Ectodermal cell (in vitro differentiated cells): ENCODE measurements at regions not wholly inside any gene's neighbourhood (a gene's known extent, or its start where the extent isn't known, plus 50 kb on each side); places are given as distances from the start of the nearest gene placed in this dataset.

Experiments
- H3K27ac ChIP-seq: 2 replicates; pipeline ENCODE4 v1.7.0; 2013; ENCODE audit warnings: mild to moderate bottlenecking, low read depth, low read length; ENCODE audit not compliant: insufficient read depth, poor library complexity, severe bottlenecking
- H3K27me3 ChIP-seq: 2 replicates; pipeline ENCODE4 v1.7.0; 2013; ENCODE audit warnings: mild to moderate bottlenecking, low read length; ENCODE audit not compliant: insufficient read depth, control insufficient read depth, poor library complexity, severe bottlenecking
- H3K36me3 ChIP-seq: one replicate; pipeline ENCODE4 v1.7.0; 2013; ENCODE audit warnings: low read length; ENCODE audit not compliant: control insufficient read depth, insufficient read depth
- H3K4me1 ChIP-seq: one replicate; pipeline ENCODE4 v1.7.0; 2013; ENCODE audit warnings: low read length; ENCODE audit not compliant: control insufficient read depth, insufficient read depth
- H3K4me3 ChIP-seq: 2 replicates; pipeline ENCODE4 v1.7.0; 2013; ENCODE audit warnings: low read depth, low read length, control low read depth; ENCODE audit not compliant: insufficient read depth
- H3K9me3 ChIP-seq: 2 replicates; pipeline ENCODE4 v1.7.0; 2013; ENCODE audit warnings: mild to moderate bottlenecking, low read length, moderate library complexity; ENCODE audit not compliant: control insufficient read depth
- WGBS, 2 experiments: methylation state at CpG; one replicate each; pipeline ENCODE4 v1.1.7; 2013; ENCODE audit warnings: missing lambda C conversion rate in 2 of 2; 5-methylcytosine and 5-hydroxymethylcytosine counted together

- H3K27ac ChIP-seq = no peak overlapping the region
- whole genome bisulfite sequencing, 2 experiments = 85 to 91% methylated on average over 2 to 3 of the region's 3 CpGs
These were observed 229.2 kb downstream of the PTTG2 start for GRCh38 chr4:38189445-38189844.

GRCh38 chr4:38190717-38191178 is 230.6 kb downstream of the PTTG2 start:
- Histone ChIP-seq H3K9me3 (no peaks in the 10 kb centered on the region), H3K4me3 (no peak overlapping the region), H3K27ac (no peak overlapping the region), H3K4me1 (no peaks in the 10 kb centered on the region), H3K36me3 (no peaks in the 10 kb centered on the region), H3K27me3 (no peaks in the 10 kb centered on the region)
- WGBS, 2 experiments = 80 to 82% methylated on average over 4 of the region's 4 CpGs

More at GRCh38 chr4:38189445-38189844, 229.2 kb downstream of the PTTG2 start:
- Histone ChIP-seq H3K36me3 (no peaks in the 10 kb centered on the region), H3K27me3 (no peaks in the 10 kb centered on the region), H3K4me3 (no peak overlapping the region), H3K9me3 (no peaks in the 10 kb centered on the region), H3K4me1 (no peaks in the 10 kb centered on the region)

DNA sequence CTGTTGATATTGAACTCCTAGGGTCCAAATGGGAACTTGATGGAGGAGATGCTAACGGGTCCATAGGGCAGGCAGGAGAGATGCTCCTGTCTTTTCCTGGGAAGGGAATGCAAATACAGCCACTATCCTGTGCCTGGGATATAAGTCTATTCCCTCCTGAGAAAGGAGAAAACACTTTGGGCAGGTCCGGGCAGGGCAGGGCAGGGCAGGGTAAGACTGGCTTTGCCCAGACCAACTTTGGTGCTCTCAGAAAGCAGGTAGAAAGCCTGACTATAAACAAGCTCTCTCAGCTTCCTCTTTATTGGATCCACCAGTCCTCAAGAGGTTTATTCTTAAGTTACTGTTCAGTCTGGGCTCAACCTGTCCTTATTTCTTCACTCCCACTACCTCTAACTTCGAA is 232.3 kb downstream of the PTTG2 start:
- Histone ChIP-seq H3K9me3 (no peaks in the 10 kb centered on the region), H3K27me3 (no peaks in the 10 kb centered on the region), H3K36me3 (no peaks in the 10 kb centered on the region), H3K27ac (no peak overlapping the region), H3K4me1 (no peaks in the 10 kb centered on the region), H3K4me3 (no peak overlapping the region)
- 94 to 98% methylated on average over 2 of the region's 3 CpGs for WGBS, 2 experiments

DNA sequence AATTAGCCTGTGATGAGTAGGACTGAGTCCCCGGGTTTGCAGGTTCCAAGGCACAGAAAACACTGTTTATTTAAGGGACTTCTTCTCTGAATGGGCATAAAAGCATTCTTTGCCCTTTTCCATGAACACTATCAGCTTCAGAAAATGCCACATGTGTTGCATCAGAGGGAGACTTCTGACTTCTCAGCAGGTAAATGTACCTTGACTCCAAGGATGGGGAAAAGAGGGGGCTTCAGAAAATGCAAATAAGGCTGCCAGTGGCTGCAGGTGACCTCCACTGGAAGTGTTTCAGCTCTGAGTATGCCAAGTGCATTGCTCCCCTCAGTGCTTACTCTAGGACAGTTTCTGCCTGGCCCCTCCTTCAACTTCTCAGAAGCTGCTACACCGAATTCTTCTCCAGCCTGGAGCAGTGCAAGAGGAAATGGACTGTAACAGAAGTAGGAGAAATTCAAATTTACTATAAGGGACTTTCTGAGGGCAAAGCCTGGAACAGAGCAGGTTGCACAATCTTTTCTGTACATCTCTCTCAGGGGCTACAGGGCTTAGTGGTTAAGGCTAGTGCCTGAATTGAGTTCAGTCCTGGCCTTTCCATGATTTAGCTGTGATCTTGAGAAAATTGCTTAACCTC is 233.2 kb downstream of the PTTG2 start:
- Histone ChIP-seq H3K27me3 (no peaks in the 10 kb centered on the region), H3K4me3 (no peak overlapping the region), H3K9me3 (no peaks in the 10 kb centered on the region), H3K36me3 (no peaks in the 10 kb centered on the region), H3K27ac (no peak overlapping the region), H3K4me1 (no peaks in the 10 kb centered on the region)
- WGBS, 2 experiments = 81 to 85% methylated on average over 1 to 2 of the region's 2 CpGs

GRCh38 chr4:38194047-38194602 is 233.9 kb downstream of the PTTG2 start:
- no peaks in the 10 kb centered on the region for H3K36me3 ChIP-seq
- no peaks in the 10 kb centered on the region for H3K4me1 ChIP-seq
- H3K27ac ChIP-seq = no peak overlapping the region
- no peak overlapping the region for H3K4me3 ChIP-seq
- no peaks in the 10 kb centered on the region for H3K9me3 ChIP-seq
- 90 to 93% methylated on average over 2 of the region's 2 CpGs for WGBS, 2 experiments
- no peaks in the 10 kb centered on the region for H3K27me3 ChIP-seq

GRCh38 chr4:38195486-38195885 is 235.3 kb downstream of the PTTG2 start:
- H3K4me1 ChIP-seq = no peaks in the 10 kb centered on the region
- no peaks in the 10 kb centered on the region for H3K36me3 ChIP-seq
- H3K27ac ChIP-seq = no peak overlapping the region
- H3K9me3 ChIP-seq = no peaks in the 10 kb centered on the region
- WGBS, 2 experiments = 91 to 94% methylated on average over 3 of the region's 3 CpGs
- H3K27me3 ChIP-seq = no peaks in the 10 kb centered on the region
- H3K4me3 ChIP-seq = no peak overlapping the region

DNA sequence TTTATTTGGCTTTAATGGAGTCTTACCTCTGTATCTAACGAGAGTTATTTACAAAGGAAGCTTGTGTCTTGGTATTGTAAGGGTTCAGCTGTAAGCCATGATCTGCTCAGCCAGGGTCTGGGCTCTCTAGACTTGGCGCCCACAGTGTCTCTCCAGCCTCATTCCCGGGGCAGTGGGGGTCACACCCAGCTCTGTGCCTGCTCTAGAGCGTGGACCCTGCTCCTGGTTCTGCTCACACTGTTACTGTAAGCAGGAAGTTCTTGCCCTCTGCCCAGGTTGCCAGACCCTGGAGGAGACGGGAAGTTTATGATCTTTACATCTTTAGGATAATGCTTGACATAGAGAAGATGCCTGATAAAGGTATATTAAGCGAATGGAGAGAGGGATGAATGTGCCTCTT is 235.7 kb downstream of the PTTG2 start:
- H3K36me3 ChIP-seq = no peaks in the 10 kb centered on the region
- H3K27me3 ChIP-seq = no peaks in the 10 kb centered on the region
- no peaks in the 10 kb centered on the region for H3K4me1 ChIP-seq
- no peaks in the 10 kb centered on the region for H3K9me3 ChIP-seq
- H3K27ac ChIP-seq = no peak overlapping the region
- WGBS, 2 experiments = 92 to 95% methylated on average over 6 of the region's 6 CpGs
- no peak overlapping the region for H3K4me3 ChIP-seq

DNA sequence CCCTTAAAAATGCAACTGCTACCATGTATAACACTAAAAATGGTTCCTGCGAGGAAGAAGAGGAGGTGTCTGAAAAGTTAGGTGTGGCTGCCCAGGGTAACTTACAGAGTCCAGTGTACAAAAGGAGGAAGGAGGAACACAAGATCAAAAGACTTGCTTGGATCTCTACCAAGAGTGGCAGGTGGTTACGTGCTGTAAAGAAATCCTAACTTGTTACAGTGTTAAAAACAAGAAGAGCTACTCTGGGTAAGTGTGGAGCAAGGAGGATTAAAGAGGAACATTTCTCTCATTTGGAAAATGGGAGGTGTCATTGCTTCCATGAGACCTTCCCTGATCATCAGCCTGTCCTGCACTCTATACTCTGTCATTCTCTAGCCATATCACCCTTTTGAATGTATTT is 242.0 kb downstream of the PTTG2 start:
- Histone ChIP-seq H3K27ac (no peak overlapping the region), H3K9me3 (no peaks in the 10 kb centered on the region), H3K27me3 (no peaks in the 10 kb centered on the region), H3K4me3 (no peak overlapping the region), H3K4me1 (no peaks in the 10 kb centered on the region), H3K36me3 (no peaks in the 10 kb centered on the region)
- 93 to 94% methylated on average over 2 of the region's 2 CpGs for WGBS, 2 experiments

GRCh38 chr4:38203609-38204008 is 243.4 kb downstream of the PTTG2 start:
- no peaks in the 10 kb centered on the region for H3K36me3 ChIP-seq
- no peaks in the 10 kb centered on the region for H3K4me1 ChIP-seq
- H3K27ac ChIP-seq = no peak overlapping the region
- H3K27me3 ChIP-seq = no peaks in the 10 kb centered on the region
- WGBS, 2 experiments = 78 to 89% methylated on average over 3 of the region's 3 CpGs
- H3K4me3 ChIP-seq = no peak overlapping the region
- H3K9me3 ChIP-seq = no peaks in the 10 kb centered on the region

GRCh38 chr4:38204339-38205035 is 244.3 kb downstream of the PTTG2 start:
- 83 to 84% methylated on average over 7 to 9 of the region's 9 CpGs for WGBS, 2 experiments
- H3K4me1 ChIP-seq = no peaks in the 10 kb centered on the region

More at GRCh38 chr4:38204339-38205035, 244.3 kb downstream of the PTTG2 start:
- no peaks in the 10 kb centered on the region for H3K27me3 ChIP-seq
- no peaks in the 10 kb centered on the region for H3K9me3 ChIP-seq
- H3K27ac ChIP-seq = no peak overlapping the region
- no peak overlapping the region for H3K4me3 ChIP-seq
- no peaks in the 10 kb centered on the region for H3K36me3 ChIP-seq
